Fibroblast of skin of left quadriceps (primary cell): ENCODE measurements at regions not wholly inside any gene's neighbourhood (a gene's known extent, or its start where the extent isn't known, plus 50 kb on each side); places are given as distances from the start of the nearest gene placed in this dataset.

Source experiments
- DNase-seq, 2 experiments: peaks; one replicate each; pipeline ENCODE4 v3.0.0-alpha.2; 2013; ENCODE audit warnings: low read depth in 2 of 2

DNA sequence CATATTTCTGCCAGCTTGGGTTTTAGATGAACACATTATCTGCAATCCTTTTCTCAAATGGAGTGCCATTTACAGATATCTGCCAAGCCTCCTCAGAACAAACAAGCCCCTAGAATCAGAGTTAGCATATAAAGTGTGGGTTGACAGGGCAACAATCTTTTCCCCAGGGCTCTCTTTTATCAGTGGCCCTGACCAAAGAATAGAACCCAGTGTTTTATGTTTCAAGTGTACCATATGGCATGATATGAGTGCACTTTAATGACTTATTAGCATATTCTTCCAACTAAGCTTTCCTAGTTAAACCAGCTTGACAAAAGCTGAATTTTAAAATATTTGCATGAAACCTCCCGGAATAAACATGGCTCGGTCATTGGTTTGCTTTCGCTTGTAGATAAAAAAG lies 57.3 kb downstream of the EVX1 start:
- no peak for DNase-seq

DNA sequence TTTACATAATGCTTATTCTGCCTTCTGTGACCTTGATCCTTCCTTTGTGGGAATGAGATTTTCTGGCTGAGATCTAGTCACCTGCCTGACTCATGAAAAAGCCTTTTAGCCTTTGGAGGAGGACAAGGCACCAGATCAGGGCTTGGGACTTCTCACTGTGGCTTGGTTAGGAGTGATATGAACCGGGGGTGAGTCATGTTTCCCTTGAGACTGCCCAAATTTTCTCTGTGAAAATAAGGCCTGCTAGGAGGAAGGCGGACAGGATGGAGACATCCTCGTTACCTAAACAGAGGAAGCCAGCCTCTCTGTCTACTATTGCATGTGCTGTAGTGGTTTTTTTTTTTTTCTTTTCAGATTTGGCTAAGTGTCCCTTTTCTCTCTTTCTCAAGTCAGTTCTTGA lies 57.8 kb downstream of the EVX1 start:
- no peak for DNase-seq

- no peak for DNase-seq
These were observed 60.0 kb downstream of the EVX1 start for GRCh38 chr7:27302590-27302989.

GRCh38 chr7:27303026-27303425 lies 60.4 kb downstream of the EVX1 start:
- DNase-seq, result no peak

DNA sequence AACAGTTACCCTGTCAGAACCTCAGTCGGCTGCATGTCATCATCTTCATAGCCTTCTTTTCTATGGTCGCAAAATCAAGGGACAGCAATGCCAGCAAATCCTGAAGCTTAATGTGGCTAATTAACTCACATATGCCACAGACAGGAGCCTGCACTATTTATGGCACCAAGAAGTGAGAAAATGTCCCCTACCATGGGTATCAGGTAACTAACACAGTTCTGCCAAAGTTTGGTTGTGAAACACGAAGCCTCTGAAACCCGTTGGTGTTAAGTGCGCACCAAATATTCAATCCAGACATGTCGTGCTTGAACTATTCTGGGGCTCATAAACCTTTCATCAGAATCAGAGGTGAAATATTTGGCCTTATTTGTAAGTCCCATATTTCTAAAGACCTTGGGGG lies 63.3 kb downstream of the EVX1 start:
- DNase-seq, result no peak

DNA sequence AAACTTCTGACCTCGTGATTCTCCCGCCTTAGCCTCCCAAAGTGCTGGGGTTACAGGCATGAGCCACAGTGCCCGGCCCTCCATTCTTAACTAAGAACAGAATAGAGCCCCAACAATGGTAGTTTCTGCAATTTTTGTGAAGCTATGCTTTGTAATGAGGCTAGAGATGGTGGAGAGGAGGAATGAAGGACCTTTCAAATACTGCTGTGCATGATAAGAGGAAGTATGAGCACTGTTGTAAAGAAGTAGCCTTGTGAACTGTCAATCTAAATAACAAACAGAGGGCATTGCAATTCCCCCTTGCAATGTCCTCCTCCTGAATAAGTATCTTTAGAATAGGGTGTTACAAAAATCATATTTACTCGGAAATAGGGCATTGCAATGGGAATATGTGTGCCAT lies 70.2 kb downstream of the EVX1 start:
- no peak for DNase-seq

GRCh38 chr7:27314111-27314510 lies 71.5 kb downstream of the EVX1 start:
- DNase-seq, result no peak

GRCh38 chr7:27315066-27315465 lies 72.5 kb downstream of the EVX1 start:
- DNase-seq, result no peak

DNA sequence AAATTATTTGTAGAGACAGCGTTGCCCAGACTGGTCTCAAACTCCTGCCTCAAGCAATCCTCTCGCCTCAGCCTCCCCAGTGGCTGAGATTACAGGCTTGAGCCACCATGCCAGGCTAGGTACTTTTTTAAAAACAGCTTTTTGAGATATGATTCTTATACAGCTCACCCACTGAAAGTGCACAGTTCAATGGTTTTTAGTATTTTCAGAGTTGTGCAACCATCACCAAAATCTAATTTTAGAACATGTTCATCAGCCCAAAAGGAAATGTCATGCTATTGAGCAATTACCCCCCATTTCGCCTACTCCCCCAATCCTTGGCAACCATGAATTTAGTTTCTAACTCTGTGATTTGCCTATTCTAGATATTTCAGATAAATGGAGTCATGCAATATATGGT lies 73.7 kb downstream of the EVX1 start:
- DNase-seq, result no peak

DNA sequence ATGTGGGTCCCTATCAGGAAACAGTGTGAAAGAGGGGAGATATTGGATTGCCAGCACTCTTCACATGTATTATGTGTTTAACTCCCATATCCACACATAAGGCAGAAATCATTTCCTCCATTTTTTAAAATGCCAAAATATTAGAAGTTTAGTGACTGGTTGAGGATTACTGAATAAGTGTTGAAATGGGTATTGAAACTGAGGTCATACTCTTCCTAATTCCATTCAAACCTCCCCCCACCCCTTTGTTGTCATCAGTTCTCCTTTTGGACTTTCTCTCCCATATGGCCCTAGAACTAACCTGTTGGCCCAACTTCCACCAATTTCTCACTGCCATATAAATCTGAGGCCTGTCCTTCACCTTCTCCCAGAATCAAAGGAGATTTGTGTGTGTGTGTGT lies 81.6 kb downstream of the EVX1 start:
- DNase-seq, result no peak

- no peak for DNase-seq
These were observed 87.3 kb downstream of the EVX1 start for GRCh38 chr7:27329909-27330308.

DNA sequence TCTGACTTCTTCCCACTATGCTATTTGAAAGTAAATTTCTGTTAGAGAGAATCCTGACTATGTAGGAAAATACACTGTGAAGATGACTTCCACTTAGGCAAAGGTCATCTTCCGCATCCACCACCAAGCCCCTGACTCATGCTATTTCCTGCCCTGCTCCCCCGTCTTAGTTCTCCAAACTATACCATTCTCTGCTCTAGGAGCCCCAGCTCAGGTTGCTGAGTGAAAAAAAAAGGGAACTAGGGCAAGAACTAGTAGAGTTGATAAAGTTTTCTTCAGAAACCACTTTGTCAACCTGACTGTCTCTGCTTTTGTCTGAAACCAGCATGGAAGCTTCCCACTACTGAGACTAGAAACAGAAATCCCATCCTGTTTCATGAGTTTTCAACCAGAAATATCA lies 96.9 kb downstream of the EVX1 start:
- DNase-seq, result no peak

- no peak for DNase-seq
These were observed 101.9 kb downstream of the EVX1 start for GRCh38 chr7:27344471-27344870.

DNA sequence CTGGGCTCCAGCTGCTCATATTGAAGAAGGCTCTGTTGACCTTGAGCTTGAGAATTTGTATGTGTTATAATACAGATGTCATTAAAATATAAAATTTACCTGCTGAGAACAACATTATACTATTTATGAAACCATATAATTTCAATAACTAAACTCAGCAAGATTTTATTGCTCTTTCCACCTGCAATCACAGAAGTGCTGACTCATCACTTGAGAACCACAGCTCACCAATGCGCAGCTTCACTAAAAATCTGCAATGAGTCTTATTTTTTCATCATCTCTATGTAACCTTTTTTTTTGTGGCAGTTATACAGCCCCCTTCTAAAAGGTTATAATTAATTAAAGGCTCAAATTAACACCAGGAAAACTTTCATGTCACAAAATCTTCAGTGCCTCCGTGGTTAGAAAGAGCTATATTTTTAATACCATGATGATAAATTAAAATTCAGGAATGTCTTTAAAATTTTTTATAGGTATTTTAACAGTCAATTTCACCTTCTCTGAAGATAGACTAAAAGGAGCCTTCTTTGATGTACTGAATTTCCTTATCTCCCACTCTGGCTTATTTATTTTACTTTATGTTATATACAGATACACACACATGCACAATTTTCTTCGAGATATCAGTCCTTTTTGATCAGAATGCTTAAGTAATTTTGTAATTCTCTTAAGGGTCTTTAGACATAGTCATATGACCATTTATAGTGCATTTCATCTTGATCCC lies 102.7 kb downstream of the EVX1 start:
- no peak for DNase-seq

DNA sequence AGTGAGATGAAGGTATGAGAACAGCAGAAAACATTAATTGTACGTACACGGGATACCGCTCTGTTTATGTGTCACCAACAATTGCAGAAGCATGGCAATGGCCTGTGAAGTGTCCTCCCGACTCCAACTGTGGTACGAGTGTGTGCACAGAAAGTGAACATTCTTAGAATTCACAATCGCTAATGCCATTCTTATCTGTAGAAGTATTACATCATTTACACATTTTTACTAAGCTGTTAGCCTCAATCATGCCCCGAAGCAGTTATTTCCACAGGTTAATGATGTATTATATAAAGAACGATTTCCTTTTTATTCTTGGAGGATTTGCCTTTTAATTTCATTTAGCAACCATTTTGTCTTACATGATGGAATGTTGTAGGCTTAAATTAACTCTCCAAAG lies 103.4 kb downstream of the EVX1 start:
- no peak for DNase-seq

GRCh38 chr7:27346531-27347275 lies 104.1 kb downstream of the EVX1 start:
- DNase-seq, result peak; percentile 53 to 59

- DNase-seq, result no peak
These were observed 104.7 kb downstream of the EVX1 start for GRCh38 chr7:27347276-27347640.

DNA sequence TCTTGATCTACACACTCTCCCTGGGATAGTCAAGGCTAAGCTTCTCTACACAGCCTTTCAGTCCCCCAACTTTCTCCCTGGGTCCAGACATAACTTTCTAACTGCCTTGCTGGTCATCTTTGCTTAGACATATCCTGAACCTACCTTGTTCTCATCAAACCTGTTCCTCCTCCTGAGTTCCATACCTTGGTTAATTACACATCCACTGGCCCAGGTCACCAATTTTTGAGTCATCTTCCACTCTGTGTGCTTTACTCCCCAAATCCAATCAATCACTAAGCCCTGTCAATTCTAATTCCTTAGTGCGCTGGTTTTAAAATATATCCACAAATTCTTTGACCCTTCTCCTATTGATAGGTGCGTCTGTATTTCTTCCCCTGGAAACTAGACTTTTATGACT lies 107.0 kb downstream of the EVX1 start:
- DNase-seq, result no peak

DNA sequence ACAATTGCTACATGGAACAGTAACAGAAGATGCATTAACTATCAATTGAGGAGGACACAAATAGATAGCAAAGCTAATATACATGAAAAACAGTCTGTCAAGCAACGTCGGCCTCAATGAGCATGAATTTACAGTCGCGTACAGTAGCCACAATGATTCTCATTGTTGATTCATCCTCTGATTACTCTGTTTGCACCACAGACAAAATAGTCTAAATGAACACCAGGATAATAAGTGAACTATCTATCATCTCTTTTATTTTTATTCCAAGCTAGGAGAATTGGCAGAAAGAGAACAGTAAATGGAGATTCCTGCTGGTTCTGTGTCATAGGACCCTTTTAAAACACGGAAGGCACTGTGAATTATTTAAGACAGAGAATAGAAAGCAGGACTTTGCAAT lies 108.5 kb downstream of the EVX1 start:
- DNase-seq, result no peak

DNA sequence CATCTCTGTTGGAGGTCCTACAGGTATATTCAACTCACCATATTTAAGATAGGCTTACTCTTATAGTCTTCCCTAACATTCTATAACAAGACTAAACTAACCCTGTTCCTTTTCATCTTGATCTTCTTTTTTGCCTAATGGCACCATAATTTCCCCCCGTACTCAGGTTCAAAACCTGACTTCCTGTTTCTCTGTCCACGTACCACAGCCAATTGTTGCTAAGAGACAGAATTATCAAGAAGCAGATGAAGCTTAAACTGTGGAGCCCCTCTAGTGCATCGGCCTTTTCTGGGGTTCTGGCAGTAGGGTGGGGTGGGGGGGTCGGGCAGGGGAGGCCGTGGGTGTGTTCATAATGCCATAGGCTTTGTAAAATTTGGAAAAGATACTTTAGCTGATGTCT lies 109.2 kb downstream of the EVX1 start:
- no peak for DNase-seq

DNA sequence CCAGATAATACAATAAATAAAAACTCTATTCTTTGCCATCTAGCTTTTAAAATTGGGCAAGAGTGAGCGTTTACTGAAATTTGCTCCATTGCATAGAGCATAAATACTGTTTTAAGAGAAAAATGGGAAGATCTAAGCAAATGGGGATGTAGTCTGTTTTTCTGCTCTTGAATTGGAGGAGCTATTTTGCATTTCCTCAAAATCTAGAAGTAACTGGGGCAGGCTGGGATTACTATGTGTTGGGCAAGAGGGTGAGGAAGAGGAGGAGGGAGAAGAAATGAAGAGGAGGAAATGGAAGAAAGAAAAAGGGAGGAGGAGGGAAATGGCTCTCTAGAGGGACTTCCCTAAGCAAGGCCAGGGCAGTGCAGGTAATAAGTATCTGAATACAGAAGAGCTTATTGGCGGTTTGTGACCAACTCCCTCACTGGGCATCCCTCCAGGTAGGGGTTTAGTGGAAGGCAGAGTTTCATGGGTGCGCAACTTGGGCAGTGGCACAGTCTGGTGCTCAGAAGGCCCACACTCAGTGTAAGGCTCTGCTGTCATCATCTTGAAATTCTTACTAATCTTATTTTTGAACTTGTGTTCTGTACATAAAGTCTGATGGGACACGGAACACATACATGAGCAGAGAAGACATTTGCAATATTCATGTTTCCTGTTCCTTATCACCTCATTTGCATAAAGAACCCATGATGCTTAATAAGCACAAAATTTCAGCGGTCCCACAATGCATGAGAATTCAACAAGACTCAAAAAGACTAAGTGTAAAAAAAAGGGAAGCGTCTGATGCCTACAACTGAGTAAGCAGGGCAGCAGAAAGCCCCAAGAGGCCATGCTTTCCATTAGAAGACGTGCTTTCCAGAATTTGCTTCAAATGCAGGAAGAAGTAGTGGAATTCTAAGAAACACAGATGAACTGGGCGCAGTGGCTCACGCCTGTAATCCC lies 116.9 kb downstream of the EVX1 start:
- no peak for DNase-seq

- no peak for DNase-seq
These were observed 118.9 kb downstream of the EVX1 start for GRCh38 chr7:27361522-27361921.

GRCh38 chr7:27362026-27362425 lies 119.4 kb downstream of the EVX1 start:
- no peak for DNase-seq
